HG03095 (cell line): ENCODE measurements at regions not wholly inside any gene's neighbourhood (a gene's known extent, or its start where the extent isn't known, plus 50 kb on each side); places are given as distances from the start of the nearest gene placed in this dataset.
A peak's percentile ranks its signal among the peaks of the same experiment; 100 is the strongest.
"Not testable (repeated sequence)": the region's sequence is repeated elsewhere in the genome, so short reads cannot be mapped to it uniquely, and the experiment has no call there.

Experiments used
- ATAC-seq: cut with Tn5 transposase; IDR thresholded peaks from one replicate; pipeline ENCODE4 v1.9.1; 2021; ENCODE audit warnings: moderate library complexity; ENCODE audit not compliant: unreplicated experiment

GRCh38 chr1:102365071-102365470 lies 368.3 kb upstream of the OLFM3 start:
- ATAC-seq, result no peak

- ATAC-seq, result no peak
These were observed 339.9 kb upstream of the OLFM3 start for GRCh38 chr1:102336602-102337001.

GRCh38 chr1:102318104-102318806 lies 321.5 kb upstream of the OLFM3 start:
- no peak for ATAC-seq

- ATAC-seq, result no peak
These were observed 318.4 kb upstream of the OLFM3 start for GRCh38 chr1:102315096-102315495.

- ATAC-seq, result no peak
These were observed 299.4 kb upstream of the OLFM3 start for GRCh38 chr1:102296116-102296515.

- no peak for ATAC-seq
These were observed 286.2 kb upstream of the OLFM3 start for GRCh38 chr1:102282955-102283354.

- ATAC-seq, result no peak
These were observed 266.3 kb upstream of the OLFM3 start for GRCh38 chr1:102262994-102263393.

- ATAC-seq, result no peak
These were observed 256.2 kb upstream of the OLFM3 start for GRCh38 chr1:102252731-102253505.

GRCh38 chr1:102241431-102242338 lies 245.0 kb upstream of the OLFM3 start:
- peak; percentile 72 for ATAC-seq

- ATAC-seq, result no peak
These were observed 242.5 kb upstream of the OLFM3 start for GRCh38 chr1:102239247-102239646.

GRCh38 chr1:102234753-102235359 lies 238.1 kb upstream of the OLFM3 start:
- ATAC-seq, result no peak

- no peak for ATAC-seq
These were observed 222.7 kb upstream of the OLFM3 start for GRCh38 chr1:102219463-102219862.

GRCh38 chr1:102210891-102211290 lies 214.2 kb upstream of the OLFM3 start:
- not testable (repeated sequence) for ATAC-seq

GRCh38 chr1:102191723-102192122 lies 195.0 kb upstream of the OLFM3 start:
- no peak for ATAC-seq

- ATAC-seq, result no peak
These were observed 193.7 kb upstream of the OLFM3 start for GRCh38 chr1:102190429-102190828.

GRCh38 chr1:102186536-102186935 lies 189.8 kb upstream of the OLFM3 start:
- ATAC-seq, result no peak

GRCh38 chr1:102185260-102185659 lies 188.5 kb upstream of the OLFM3 start:
- ATAC-seq, result no peak

- ATAC-seq, result no peak
These were observed 187.8 kb upstream of the OLFM3 start for GRCh38 chr1:102184477-102184876.

GRCh38 chr1:102183711-102184110 lies 187.0 kb upstream of the OLFM3 start:
- no peak for ATAC-seq

- ATAC-seq, result no peak
These were observed 186.0 kb upstream of the OLFM3 start for GRCh38 chr1:102182603-102183260.
